Liver (tissue), 3 donors: ENCODE measurements at regions not wholly inside any gene's neighbourhood (a gene's known extent, or its start where the extent isn't known, plus 50 kb on each side); places are given as distances from the start of the nearest gene placed in this dataset.

Experiments used
- EGR1 ChIP-seq, 2 donors: IDR thresholded peaks; 2 replicates each; pipeline ENCODE4 v1.6.1; 2016 to 2018; ENCODE audit warnings: antibody characterized with exemption in 2 of 2, low read depth in 2 of 2
- FOXA1 ChIP-seq: IDR thresholded peaks from 2 replicates; pipeline ENCODE4 v1.6.1; 2016; ENCODE audit warnings: antibody characterized with exemption
- GABPA ChIP-seq, 2 donors: IDR thresholded peaks in 1 of 2; conservative IDR thresholded peaks in 1 of 2; 2 replicates each; pipeline ENCODE4 v1.6.1; 2016; ENCODE audit warnings: antibody characterized with exemption in 2 of 2, mild to moderate bottlenecking in 1 of 2, moderate library complexity in 1 of 2
- HNF4G ChIP-seq: IDR thresholded peaks from 2 replicates; pipeline ENCODE4 v1.6.1; 2016; ENCODE audit warnings: antibody characterized with exemption
- JUND ChIP-seq, 2 donors: IDR thresholded peaks; 2 replicates each; pipeline ENCODE4 v1.6.1; 2016; ENCODE audit warnings: antibody characterized with exemption in 2 of 2
- RAD21 ChIP-seq, 2 donors: IDR thresholded peaks; 2 replicates each; pipeline ENCODE4 v1.6.1; 2016; ENCODE audit warnings: antibody characterized with exemption in 2 of 2, mild to moderate bottlenecking in 2 of 2
- SP1 ChIP-seq: IDR thresholded peaks from 2 replicates; pipeline ENCODE4 v1.6.1; 2018; ENCODE audit warnings: antibody characterized with exemption, mild to moderate bottlenecking
- TAF1 ChIP-seq: conservative IDR thresholded peaks from 2 replicates; pipeline ENCODE4 v1.6.1; 2016; ENCODE audit warnings: antibody characterized with exemption, mild to moderate bottlenecking
- TF ChIP-seq, protein P1 (sequence below): IDR thresholded peaks from 2 replicates; pipeline ENCODE4 v1.6.1; 2016; ENCODE audit warnings: antibody characterized with exemption, mild to moderate bottlenecking
- TF ChIP-seq, protein P2 (sequence below): fragments of 150-350 bp; IDR thresholded peaks from 2 replicates; pipeline ENCODE4 v1.5.1; 2017; ENCODE audit warnings: improper control_type of control experiment, low read depth, low read length; ENCODE audit not compliant: missing input control
- TF ChIP-seq, protein P3 (sequence below): IDR thresholded peaks from 2 replicates; pipeline ENCODE4 v1.6.1; 2016; ENCODE audit warnings: antibody characterized with exemption
- TF ChIP-seq, protein P4 (sequence below): IDR thresholded peaks from 2 replicates; pipeline ENCODE4 v1.6.1; 2016; ENCODE audit warnings: antibody characterized with exemption
- donor health status: healthy.
- donor health status: healthy.

DNA sequence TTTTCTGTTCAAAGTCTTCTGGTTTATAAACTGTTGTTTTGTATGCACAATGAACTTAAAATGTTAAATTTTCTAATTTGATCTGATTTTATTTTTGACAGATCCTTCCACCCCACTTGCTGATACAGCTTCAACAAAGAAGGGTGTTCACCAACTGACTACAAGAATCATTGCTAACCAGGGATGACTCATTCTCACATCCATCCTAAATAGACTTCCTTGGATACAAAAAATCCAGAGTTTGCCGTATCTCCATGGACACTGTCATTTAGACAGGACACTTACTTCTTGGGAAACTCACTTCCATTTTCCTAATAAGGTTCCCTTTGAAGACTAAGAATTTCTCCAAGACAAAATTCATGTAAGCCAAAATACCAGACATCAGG is 111.6 kb upstream of the NWD2 start:
- TF ChIP-seq EGR1 (IDR thresholded peaks at IDR 0.05; ENCODE audit: low read depth in 2 of 2) (no peak), TAF1 (no peak), FOXA1 (no peak), HNF4G (no peak), SP1 (no peak), JUND (IDR thresholded peaks at IDR 0.05) (no peak), GABPA (IDR thresholded peaks at IDR 0.05 in 1 of 2, conservative IDR thresholded peaks at IDR 0.05 in 1 of 2) (no peak), RAD21 (IDR thresholded peaks at IDR 0.05) (no peak)
- TF ChIP-seq, protein P1, sequence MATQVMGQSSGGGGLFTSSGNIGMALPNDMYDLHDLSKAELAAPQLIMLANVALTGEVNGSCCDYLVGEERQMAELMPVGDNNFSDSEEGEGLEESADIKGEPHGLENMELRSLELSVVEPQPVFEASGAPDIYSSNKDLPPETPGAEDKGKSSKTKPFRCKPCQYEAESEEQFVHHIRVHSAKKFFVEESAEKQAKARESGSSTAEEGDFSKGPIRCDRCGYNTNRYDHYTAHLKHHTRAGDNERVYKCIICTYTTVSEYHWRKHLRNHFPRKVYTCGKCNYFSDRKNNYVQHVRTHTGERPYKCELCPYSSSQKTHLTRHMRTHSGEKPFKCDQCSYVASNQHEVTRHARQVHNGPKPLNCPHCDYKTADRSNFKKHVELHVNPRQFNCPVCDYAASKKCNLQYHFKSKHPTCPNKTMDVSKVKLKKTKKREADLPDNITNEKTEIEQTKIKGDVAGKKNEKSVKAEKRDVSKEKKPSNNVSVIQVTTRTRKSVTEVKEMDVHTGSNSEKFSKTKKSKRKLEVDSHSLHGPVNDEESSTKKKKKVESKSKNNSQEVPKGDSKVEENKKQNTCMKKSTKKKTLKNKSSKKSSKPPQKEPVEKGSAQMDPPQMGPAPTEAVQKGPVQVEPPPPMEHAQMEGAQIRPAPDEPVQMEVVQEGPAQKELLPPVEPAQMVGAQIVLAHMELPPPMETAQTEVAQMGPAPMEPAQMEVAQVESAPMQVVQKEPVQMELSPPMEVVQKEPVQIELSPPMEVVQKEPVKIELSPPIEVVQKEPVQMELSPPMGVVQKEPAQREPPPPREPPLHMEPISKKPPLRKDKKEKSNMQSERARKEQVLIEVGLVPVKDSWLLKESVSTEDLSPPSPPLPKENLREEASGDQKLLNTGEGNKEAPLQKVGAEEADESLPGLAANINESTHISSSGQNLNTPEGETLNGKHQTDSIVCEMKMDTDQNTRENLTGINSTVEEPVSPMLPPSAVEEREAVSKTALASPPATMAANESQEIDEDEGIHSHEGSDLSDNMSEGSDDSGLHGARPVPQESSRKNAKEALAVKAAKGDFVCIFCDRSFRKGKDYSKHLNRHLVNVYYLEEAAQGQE = no peak
- TF ChIP-seq, protein P2, sequence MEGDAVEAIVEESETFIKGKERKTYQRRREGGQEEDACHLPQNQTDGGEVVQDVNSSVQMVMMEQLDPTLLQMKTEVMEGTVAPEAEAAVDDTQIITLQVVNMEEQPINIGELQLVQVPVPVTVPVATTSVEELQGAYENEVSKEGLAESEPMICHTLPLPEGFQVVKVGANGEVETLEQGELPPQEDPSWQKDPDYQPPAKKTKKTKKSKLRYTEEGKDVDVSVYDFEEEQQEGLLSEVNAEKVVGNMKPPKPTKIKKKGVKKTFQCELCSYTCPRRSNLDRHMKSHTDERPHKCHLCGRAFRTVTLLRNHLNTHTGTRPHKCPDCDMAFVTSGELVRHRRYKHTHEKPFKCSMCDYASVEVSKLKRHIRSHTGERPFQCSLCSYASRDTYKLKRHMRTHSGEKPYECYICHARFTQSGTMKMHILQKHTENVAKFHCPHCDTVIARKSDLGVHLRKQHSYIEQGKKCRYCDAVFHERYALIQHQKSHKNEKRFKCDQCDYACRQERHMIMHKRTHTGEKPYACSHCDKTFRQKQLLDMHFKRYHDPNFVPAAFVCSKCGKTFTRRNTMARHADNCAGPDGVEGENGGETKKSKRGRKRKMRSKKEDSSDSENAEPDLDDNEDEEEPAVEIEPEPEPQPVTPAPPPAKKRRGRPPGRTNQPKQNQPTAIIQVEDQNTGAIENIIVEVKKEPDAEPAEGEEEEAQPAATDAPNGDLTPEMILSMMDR = no peak
- TF ChIP-seq, protein P3, sequence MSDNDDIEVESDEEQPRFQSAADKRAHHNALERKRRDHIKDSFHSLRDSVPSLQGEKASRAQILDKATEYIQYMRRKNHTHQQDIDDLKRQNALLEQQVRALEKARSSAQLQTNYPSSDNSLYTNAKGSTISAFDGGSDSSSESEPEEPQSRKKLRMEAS = no peak
- TF ChIP-seq, protein P4, sequence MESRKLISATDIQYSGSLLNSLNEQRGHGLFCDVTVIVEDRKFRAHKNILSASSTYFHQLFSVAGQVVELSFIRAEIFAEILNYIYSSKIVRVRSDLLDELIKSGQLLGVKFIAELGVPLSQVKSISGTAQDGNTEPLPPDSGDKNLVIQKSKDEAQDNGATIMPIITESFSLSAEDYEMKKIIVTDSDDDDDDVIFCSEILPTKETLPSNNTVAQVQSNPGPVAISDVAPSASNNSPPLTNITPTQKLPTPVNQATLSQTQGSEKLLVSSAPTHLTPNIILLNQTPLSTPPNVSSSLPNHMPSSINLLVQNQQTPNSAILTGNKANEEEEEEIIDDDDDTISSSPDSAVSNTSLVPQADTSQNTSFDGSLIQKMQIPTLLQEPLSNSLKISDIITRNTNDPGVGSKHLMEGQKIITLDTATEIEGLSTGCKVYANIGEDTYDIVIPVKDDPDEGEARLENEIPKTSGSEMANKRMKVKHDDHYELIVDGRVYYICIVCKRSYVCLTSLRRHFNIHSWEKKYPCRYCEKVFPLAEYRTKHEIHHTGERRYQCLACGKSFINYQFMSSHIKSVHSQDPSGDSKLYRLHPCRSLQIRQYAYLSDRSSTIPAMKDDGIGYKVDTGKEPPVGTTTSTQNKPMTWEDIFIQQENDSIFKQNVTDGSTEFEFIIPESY = no peak
